Neutrophil (primary cell): ENCODE measurements at regions not wholly inside any gene's neighbourhood (a gene's known extent, or its start where the extent isn't known, plus 50 kb on each side); places are given as distances from the start of the nearest gene placed in this dataset.

Source experiments
- H3K27ac ChIP-seq: fragments of 200-600 bp; sonication (generic); 2 replicates; pipeline ENCODE4 v1.5.1; 2016; ENCODE audit warnings: mild to moderate bottlenecking, moderate library complexity
- H3K27me3 ChIP-seq: fragments of 200-600 bp; sonication (generic); 2 replicates; pipeline ENCODE4 v1.6.0; 2016; ENCODE audit warnings: mild to moderate bottlenecking
- H3K36me3 ChIP-seq: fragments of 200-600 bp; sonication (generic); 2 replicates; pipeline ENCODE4 v1.5.1; 2017
- H3K4me1 ChIP-seq, 2 experiments: fragments of 200-600 bp in 1 of 2; sonication (generic) in 1 of 2; 1 replicate in 1 of 2; 2 replicates in 1 of 2; pipeline versions ENCODE4 v1.5.1 to v1.6.1; 2013 to 2016; ENCODE audit warnings: low read depth in 1 of 2, low read length in 1 of 2, mild to moderate bottlenecking in 1 of 2, moderate library complexity in 1 of 2; ENCODE audit not compliant: control insufficient read depth in 1 of 2, insufficient read depth in 1 of 2
- H3K4me3 ChIP-seq, 2 experiments: fragments of 200-600 bp in 1 of 2; sonication (generic) in 1 of 2; 1 replicate in 1 of 2; 2 replicates in 1 of 2; pipeline ENCODE4 v1.5.1; 2013 to 2016; ENCODE audit warnings: low read depth in 1 of 2, low read length in 1 of 2, mild to moderate bottlenecking in 1 of 2, moderate library complexity in 1 of 2
- H3K9me3 ChIP-seq: fragments of 200-600 bp; sonication (generic); 2 replicates; pipeline ENCODE4 v1.5.1; 2016
- TF ChIP-seq, protein P1 (sequence below): fragments of 200-600 bp; sonication (generic); IDR thresholded peaks from 2 replicates; pipeline ENCODE4 v1.5.1; 2016; ENCODE audit warnings: antibody characterized with exemption

DNA sequence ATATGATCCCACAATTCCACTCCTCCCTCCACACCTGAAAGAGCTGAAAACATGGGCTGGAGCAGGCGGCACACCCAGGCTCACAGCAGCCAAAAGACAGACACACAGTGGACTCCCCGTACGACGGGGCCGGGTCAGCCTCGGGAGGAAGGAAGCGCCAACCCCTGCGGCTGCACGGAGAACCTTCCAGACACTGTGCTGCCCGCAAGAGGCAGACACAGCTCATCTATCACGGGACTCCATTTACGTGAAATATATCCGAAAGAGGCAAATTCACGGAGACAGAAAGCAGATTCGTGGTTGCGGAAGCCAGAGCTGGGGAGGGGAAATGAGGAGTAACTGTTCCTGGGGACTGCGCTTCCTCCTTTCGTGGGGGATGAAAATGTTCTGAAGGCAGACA lies 165.0 kb downstream of the BRD1 start:
- Histone ChIP-seq H3K4me3 (peak overlapping the region in 1 of 2 experiments; percentile 12), H3K27me3 (peaks cover 43% of the 10 kb centered on the region), H3K36me3 (no peaks in the 10 kb centered on the region), H3K9me3 (no peaks in the 10 kb centered on the region), H3K4me1 (peaks cover 3 to 5% of the 10 kb centered on the region in 2 experiments), H3K27ac (no peak overlapping the region)
- TF ChIP-seq, protein P1, sequence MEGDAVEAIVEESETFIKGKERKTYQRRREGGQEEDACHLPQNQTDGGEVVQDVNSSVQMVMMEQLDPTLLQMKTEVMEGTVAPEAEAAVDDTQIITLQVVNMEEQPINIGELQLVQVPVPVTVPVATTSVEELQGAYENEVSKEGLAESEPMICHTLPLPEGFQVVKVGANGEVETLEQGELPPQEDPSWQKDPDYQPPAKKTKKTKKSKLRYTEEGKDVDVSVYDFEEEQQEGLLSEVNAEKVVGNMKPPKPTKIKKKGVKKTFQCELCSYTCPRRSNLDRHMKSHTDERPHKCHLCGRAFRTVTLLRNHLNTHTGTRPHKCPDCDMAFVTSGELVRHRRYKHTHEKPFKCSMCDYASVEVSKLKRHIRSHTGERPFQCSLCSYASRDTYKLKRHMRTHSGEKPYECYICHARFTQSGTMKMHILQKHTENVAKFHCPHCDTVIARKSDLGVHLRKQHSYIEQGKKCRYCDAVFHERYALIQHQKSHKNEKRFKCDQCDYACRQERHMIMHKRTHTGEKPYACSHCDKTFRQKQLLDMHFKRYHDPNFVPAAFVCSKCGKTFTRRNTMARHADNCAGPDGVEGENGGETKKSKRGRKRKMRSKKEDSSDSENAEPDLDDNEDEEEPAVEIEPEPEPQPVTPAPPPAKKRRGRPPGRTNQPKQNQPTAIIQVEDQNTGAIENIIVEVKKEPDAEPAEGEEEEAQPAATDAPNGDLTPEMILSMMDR: no peak

DNA sequence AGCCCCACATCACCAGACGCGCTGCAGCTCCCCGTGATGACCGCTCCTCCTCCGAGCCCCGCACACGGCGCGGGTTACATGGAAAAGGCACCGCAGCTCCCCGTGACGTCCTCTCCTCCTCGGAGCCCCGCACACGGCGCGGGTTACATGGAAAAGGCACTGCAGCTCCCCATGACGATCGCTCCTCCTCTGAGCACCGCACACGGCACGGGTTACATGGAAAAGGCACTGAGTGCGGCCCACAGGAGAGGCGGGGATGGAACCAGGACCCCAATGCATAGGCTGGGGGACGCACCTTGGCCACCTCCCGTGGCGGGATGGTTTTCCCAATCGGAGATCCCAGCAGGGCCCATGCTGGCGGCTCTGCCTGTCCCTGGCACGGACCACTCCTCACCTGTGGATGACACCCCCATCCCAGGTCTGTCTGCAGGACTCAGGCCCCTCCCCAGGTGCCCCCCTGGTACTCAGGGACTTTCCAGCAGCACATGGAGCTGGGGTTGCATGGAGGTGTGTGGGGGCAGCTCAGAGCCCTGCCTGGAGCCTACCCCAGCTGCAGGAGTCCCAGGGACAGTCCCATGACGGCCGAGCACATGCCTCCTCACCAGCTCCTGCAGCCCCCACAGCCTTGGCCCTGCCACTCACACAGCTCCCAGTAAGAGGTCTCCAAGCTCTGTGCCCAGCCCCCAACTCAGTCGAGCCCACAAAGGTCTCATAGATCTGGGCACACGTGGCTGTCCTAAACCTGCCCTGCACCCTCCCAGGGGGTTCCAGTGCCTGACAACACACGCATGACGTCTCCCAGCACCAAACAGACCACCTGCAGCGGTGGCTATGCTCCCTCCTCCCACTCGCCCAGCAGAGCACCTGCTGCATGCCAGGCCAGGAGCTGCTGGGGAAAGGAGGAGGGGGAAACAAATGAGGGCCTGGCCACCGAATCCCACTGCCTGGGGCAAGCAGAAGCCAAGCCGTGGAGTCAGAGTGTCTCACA lies 166.6 kb downstream of the BRD1 start:
- Histone ChIP-seq H3K4me3 (no peak overlapping the region), H3K27ac (no peak overlapping the region), H3K36me3 (no peaks in the 10 kb centered on the region), H3K9me3 (no peaks in the 10 kb centered on the region), H3K27me3 (peaks cover 27% of the 10 kb centered on the region), H3K4me1 (peaks cover 17 to 19% of the 10 kb centered on the region in 2 experiments)
- TF ChIP-seq, protein P1: no peak

DNA sequence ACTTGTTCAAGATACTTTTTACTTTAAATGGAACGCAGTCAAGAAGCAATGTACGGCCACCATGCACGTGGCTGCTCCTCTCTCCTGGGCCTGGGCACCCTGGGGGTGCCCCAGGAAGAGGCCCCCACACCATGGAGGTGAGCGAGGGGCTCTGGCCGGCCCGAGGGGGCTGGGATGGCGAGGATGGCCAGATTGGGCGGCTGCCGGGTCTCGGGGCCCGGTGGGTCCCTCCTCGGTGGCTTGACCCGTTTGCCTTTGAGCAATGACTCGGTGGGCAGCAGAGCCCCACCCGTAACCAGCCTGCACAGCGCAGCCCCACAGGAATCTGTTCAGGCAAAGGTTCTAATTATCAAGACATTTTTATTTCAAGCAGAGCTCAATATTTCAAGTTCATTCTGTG lies 167.4 kb downstream of the BRD1 start:
- TF ChIP-seq, protein P1: no peak
- H3K4me3 ChIP-seq: no peak overlapping the region
- no peaks in the 10 kb centered on the region for H3K9me3 ChIP-seq
- H3K36me3 ChIP-seq: no peaks in the 10 kb centered on the region
- H3K27ac ChIP-seq: no peak overlapping the region
- peaks cover 21% of the 10 kb centered on the region for H3K27me3 ChIP-seq
- peaks cover 22 to 24% of the 10 kb centered on the region in 2 experiments for H3K4me1 ChIP-seq

DNA sequence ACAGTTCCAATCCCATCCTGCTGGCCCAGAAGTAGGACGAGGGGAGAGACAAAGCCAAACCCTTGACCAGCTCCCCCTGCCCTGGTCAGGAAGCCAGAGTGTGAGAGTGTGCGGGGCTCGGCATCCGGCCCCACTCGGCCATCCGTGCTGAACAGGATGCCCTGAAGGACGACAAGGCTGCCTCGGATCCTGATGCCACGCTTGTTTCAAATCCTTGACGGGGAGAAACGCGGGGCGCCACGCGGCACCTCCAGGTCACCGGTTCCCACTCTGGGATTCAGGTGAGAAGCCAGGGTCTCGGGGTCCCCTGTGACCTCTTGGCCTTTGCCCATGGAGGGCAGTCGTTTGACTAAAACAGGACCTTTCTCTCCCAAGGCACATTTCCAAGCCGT lies 167.8 kb downstream of the BRD1 start:
- H3K9me3 ChIP-seq: no peaks in the 10 kb centered on the region
- TF ChIP-seq, protein P1: no peak
- H3K4me3 ChIP-seq: no peak overlapping the region
- peaks cover 17% of the 10 kb centered on the region for H3K27me3 ChIP-seq
- H3K4me1 ChIP-seq: peaks cover 24 to 28% of the 10 kb centered on the region in 2 experiments
- H3K27ac ChIP-seq: no peak overlapping the region
- H3K36me3 ChIP-seq: no peaks in the 10 kb centered on the region

DNA sequence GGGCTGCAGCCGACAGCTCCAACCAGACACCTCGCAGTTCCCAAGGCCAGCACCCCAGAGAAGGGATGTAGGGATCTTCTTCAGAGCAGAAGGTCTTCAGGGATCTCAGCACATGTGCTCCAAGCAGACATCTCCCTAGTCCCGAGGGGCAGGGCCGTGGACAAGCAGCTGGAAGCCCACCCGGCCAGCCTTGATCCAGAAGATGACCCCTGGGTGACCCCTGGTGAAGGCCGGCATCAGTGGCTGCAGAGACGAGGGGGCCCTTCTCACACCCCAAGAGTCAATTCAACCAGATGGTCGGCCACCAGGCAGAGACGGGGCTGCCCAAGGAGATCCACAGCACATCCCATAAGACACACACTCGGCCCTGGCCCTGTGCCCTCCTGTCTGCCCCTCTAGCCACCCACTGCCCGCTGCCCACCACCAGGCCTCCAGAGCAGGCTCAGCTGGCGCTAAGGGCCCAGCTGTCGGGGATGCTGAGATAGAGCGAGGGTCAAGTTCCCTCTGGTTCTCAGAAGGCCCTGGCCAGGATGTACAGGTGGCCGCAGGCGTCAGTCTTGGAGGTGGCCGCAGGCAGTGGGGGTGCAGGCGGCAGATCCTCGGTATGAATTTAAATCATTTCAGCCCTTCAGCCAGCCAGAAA lies 168.3 kb downstream of the BRD1 start:
- Histone ChIP-seq H3K4me1 (peaks cover 24 to 29% of the 10 kb centered on the region in 2 experiments), H3K27me3 (peaks cover 16% of the 10 kb centered on the region), H3K27ac (no peak overlapping the region), H3K9me3 (no peaks in the 10 kb centered on the region), H3K4me3 (no peak overlapping the region), H3K36me3 (no peaks in the 10 kb centered on the region)
- TF ChIP-seq, protein P1: no peak
